Neural progenitor cell (in vitro differentiated cells): ENCODE measurements at regions not wholly inside any gene's neighbourhood (a gene's known extent, or its start where the extent isn't known, plus 50 kb on each side); places are given as distances from the start of the nearest gene placed in this dataset.

ENCODE experiments used
- CTCF ChIP-seq: fragments of 200-600 bp; sonication (generic); IDR thresholded peaks from 2 replicates; pipeline ENCODE4 v1.5.1; 2017; ENCODE audit warnings: antibody characterized with exemption, mild to moderate bottlenecking
- EZH2 ChIP-seq: fragments of 200-600 bp; sonication (generic); IDR thresholded peaks from 2 replicates; pipeline ENCODE4 v1.6.1; 2017; ENCODE audit warnings: antibody characterized with exemption, mild to moderate bottlenecking, moderate library complexity
- EZH2phosphoT487 ChIP-seq: fragments of 200-600 bp; sonication (generic); IDR thresholded peaks from 2 replicates; pipeline ENCODE4 v1.6.1; 2017; ENCODE audit warnings: antibody characterized with exemption

- TF ChIP-seq CTCF (no peak), EZH2 (no peak), EZH2phosphoT487 (no peak)
These were observed 84.4 kb upstream of the PPFIA2 start for GRCh38 chr12:81843599-81843998.
